Breast epithelium (tissue), 4 donors: ENCODE measurements at regions not wholly inside any gene's neighbourhood (a gene's known extent, or its start where the extent isn't known, plus 50 kb on each side); places are given as distances from the start of the nearest gene placed in this dataset.

Experiments used
- DNase-seq, 2 donors: peaks; one replicate each; pipeline ENCODE4 v3.0.0-alpha.2; 2019; ENCODE audit warnings: low spot score in 2 of 2
- H3K27ac ChIP-seq, 2 donors: fragments of 200-600 bp; sonication (generic) in 1 of 2; one replicate each; pipeline ENCODE4 v1.5.1; 2016 to 2019; ENCODE audit warnings: mild to moderate bottlenecking in 1 of 2
- H3K27me3 ChIP-seq, 2 donors: fragments of 200-600 bp; sonication (generic) in 1 of 2; one replicate each; pipeline versions ENCODE4 v1.5.1 to v1.6.0; 2017 to 2019; ENCODE audit warnings: control low read depth in 1 of 2, mild to moderate bottlenecking in 1 of 2
- H3K36me3 ChIP-seq: fragments of 200-600 bp; one replicate; pipeline ENCODE4 v1.5.1; 2019
- H3K4me1 ChIP-seq, 2 donors: fragments of 200-600 bp; sonication (generic); one replicate each; pipeline ENCODE4 v1.5.1; 2016 to 2019; ENCODE audit warnings: control low read depth in 1 of 2
- H3K4me3 ChIP-seq, 3 donors: fragments of 200-600 bp; sonication (generic); 1 replicate in 2 of 3; 2 replicates in 1 of 3; pipeline ENCODE4 v1.5.1; 2016 to 2019; ENCODE audit warnings: mild to moderate bottlenecking in 3 of 3, moderate library complexity in 2 of 3
- H3K9me3 ChIP-seq, 2 donors: fragments of 200-600 bp; sonication (generic) in 1 of 2; one replicate each; pipeline ENCODE4 v1.5.1; 2016 to 2019; ENCODE audit warnings: control low read depth in 1 of 2
- POLR2A ChIP-seq: fragments of 450-650 bp; IDR thresholded peaks from one replicate; pipeline ENCODE4 v1.6.1; 2016; ENCODE audit warnings: antibody characterized with exemption, mild to moderate bottlenecking, moderate library complexity
- POLR2AphosphoS5 ChIP-seq, 3 donors: sonication (generic); formaldehyde crosslinking; IDR thresholded peaks; one replicate each; pipeline ENCODE4 v1.6.1; 2017; ENCODE audit warnings: antibody characterized with exemption in 3 of 3
- intact Hi-C: fragments of 100-400 bp; cut with DNase I; formaldehyde crosslinking; loops from one replicate; pipeline ENCODE4 v1.15.1; 2023; ENCODE audit warnings: low total_unique reads
- TF ChIP-seq, protein P1 (sequence below), 3 donors: fragments of 450-650 bp; IDR thresholded peaks; one replicate each; pipeline ENCODE4 v1.5.1; 2016 to 2017; ENCODE audit warnings: antibody characterized with exemption in 3 of 3, mild to moderate bottlenecking in 3 of 3, moderate library complexity in 3 of 3

DNA sequence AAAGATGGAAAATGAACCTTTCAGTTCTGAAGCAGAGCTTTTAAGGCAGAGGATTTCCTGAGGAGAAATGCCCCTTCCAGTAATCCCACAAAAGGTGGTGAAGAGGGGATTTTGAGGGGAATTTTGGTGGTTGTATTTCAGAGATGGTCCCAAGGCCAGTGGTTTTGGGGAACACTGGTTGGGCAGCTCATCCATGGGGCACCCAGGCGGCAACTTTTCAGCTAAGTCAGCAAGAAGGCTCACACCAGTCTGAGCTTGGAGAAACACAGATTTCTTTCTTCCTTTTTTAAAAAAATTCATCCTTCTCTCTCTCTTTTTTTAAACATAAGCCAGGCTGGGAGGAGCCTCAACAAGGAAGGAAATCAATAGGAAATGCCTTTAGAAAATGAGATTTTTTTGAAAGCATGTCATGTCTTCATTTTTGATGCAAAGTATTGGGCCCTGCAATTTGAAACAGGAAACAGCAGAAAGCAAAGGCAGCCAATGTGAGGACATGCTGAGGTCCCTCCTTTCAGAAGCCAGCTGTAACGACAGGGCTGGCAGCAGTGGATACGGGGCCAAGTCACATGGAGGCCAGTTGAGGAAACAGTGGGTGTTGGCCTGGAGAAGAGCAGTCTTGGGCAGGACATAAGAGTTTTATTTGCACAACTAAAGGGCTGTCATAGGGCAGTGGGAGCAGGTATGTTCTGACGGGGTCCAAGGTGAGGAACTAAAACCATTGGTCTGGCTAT is 155.3 kb upstream of the KLF4 start:
- Histone ChIP-seq H3K27me3 (no peaks in the 10 kb centered on the region), H3K36me3 (no peaks in the 10 kb centered on the region), H3K4me3 (no peak overlapping the region), H3K27ac (no peak overlapping the region), H3K4me1 (no peaks in the 10 kb centered on the region), H3K9me3 (no peaks in the 10 kb centered on the region)
- no peak for DNase-seq
- no peak for TF ChIP-seq POLR2AphosphoS5 (IDR thresholded peaks at IDR 0.05)
- intact Hi-C loops: no loop called here

DNA sequence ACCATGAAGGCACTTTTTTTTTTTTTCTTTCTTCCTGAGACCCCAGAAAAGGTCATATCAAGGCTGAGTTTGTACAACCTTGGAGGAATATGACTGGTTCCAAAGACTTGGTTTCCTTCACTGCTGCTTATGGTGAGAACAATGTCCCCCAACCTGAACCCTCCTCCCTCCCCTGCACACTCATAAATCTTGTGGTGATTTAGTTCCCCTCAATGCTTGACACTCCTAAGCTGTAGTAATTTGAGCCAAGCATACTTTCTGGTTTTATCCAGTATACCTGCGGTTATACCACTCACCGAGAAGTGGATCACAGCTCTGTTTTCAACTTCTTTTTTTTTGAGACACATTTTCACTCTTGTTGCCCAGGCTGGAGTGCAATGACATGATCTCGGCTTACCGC is 149.9 kb upstream of the KLF4 start:
- Histone ChIP-seq H3K27ac (peak overlapping the region; percentile 73 to 86), H3K36me3 (no peaks in the 10 kb centered on the region), H3K4me1 (no peaks in the 10 kb centered on the region), H3K27me3 (no peaks in the 10 kb centered on the region), H3K9me3 (no peaks in the 10 kb centered on the region), H3K4me3 (no peak overlapping the region)
- TF ChIP-seq, protein P1, sequence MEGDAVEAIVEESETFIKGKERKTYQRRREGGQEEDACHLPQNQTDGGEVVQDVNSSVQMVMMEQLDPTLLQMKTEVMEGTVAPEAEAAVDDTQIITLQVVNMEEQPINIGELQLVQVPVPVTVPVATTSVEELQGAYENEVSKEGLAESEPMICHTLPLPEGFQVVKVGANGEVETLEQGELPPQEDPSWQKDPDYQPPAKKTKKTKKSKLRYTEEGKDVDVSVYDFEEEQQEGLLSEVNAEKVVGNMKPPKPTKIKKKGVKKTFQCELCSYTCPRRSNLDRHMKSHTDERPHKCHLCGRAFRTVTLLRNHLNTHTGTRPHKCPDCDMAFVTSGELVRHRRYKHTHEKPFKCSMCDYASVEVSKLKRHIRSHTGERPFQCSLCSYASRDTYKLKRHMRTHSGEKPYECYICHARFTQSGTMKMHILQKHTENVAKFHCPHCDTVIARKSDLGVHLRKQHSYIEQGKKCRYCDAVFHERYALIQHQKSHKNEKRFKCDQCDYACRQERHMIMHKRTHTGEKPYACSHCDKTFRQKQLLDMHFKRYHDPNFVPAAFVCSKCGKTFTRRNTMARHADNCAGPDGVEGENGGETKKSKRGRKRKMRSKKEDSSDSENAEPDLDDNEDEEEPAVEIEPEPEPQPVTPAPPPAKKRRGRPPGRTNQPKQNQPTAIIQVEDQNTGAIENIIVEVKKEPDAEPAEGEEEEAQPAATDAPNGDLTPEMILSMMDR (IDR thresholded peaks at IDR 0.05): no peak
- no peak for TF ChIP-seq POLR2A
- TF ChIP-seq POLR2AphosphoS5 (IDR thresholded peaks at IDR 0.05): no peak
- intact Hi-C loops: no loop called here
- DNase-seq: no peak

DNA sequence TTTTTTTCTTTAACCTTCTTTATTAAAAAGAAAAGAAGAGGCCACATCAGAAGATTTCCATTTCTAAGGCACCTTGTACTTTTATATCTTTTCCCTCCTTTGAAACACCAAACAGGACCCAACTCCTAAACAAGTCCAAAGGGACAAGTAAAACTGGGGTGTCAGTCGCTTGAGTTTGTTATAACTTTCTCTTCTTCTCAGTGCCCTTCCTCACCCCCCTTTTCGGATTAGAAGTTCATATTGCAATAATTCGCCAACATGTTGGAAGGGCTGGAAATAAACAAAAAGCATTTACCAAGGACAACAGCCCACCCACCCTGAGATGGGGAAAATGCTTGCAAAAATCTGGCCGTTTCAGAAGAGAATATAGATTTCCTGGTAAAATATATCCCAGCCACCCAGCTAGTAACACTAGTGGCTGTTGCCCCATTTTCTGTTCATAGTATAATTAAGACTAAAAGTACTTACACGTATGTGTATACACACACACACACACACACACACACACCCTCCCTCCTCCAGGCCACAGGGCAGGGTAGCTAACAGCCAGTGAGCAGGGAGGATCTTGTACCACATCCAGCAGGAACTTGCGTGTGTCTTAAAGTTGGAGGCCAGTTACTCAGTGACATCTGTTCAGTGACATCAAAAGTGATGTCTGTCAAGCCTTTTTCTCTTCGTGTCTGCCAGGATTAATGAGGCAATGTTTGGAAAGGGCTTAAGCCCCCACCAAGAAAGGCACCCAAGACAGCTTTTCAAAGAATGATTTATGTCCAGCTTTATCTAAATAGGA is 149.1 kb upstream of the KLF4 start:
- intact Hi-C loops: no loop called here
- TF ChIP-seq POLR2A: no peak
- TF ChIP-seq, protein P1 (IDR thresholded peaks at IDR 0.05): no peak
- peak in 2 of 3 donors; percentile 32 to 62 for TF ChIP-seq POLR2AphosphoS5 (IDR thresholded peaks at IDR 0.05)
- Histone ChIP-seq H3K9me3 (no peaks in the 10 kb centered on the region), H3K36me3 (no peaks in the 10 kb centered on the region), H3K27me3 (no peaks in the 10 kb centered on the region), H3K4me3 (peak overlapping the region; percentile 36 to 66 (median 55)), H3K4me1 (no peaks in the 10 kb centered on the region), H3K27ac (peak overlapping the region; percentile 73 to 86)
- DNase-seq: peak in 1 of 2 donors; percentile 21

DNA sequence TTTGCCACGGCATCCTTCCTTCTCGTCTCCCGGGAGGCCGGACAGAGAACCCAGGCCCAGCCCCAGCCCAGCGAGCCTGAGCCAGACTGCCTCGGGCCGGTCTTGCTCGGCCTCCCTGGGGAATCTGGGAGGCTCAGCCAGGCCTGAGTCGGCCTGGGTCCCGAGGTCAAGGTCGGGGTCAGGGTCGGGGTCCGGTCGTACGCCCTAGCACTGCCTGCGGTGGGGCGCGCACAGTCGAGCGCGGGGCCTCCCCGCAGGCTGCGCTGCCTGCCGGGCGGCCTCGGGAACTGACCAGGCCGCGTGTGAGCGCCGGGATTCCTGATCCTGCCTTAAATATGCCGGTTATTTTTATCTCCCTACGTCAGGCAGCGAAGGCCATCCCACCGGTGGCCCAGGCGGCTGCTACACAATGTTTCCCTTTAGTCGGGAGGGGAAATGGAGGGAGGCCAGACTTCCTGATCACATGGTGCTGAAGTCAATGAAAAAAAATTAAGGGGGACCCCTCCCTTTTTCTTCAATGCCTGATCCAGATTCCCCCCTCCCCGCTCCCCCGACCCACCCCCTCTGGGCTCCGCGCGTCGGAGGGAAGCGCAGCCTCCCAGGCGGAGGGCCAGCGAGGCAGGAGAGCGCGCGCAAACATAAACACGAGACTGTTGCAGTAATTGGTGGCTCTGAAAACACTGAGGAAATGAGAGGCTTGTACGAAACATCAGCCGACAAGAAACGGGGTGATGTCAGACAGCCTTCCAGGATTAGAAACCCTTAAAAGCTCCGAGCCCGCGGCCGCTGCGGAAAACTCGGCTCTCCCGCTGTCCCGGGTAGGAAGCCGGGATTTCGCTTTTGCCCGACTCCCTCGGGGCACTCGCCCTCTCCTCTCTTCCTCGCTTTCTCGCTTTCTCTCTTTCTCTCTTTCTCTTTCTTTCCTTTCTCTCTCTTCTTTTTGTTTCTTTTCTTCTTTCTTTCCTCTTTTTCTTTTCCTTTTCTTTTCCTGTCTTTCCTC is 148.2 kb upstream of the KLF4 start:
- Histone ChIP-seq H3K27ac (peak overlapping the region; percentile 86 to 98), H3K9me3 (no peaks in the 10 kb centered on the region), H3K4me3 (peak overlapping the region; percentile 36 to 66 (median 55)), H3K4me1 (no peaks in the 10 kb centered on the region), H3K36me3 (no peaks in the 10 kb centered on the region), H3K27me3 (no peaks in the 10 kb centered on the region)
- intact Hi-C loops: no loop called here
- peak; percentile 77 to 85 for DNase-seq
- peak; percentile 91 for TF ChIP-seq POLR2A
- peak; percentile 86 to 96 (median 94) for TF ChIP-seq POLR2AphosphoS5 (IDR thresholded peaks at IDR 0.05)
- TF ChIP-seq, protein P1 (IDR thresholded peaks at IDR 0.05): peak in 1 of 3 donors; percentile 23
